ENCODE measurements at regions not wholly inside any gene's neighbourhood (a gene's known extent, or its start where the extent isn't known, plus 50 kb on each side); places are given as distances from the start of the nearest gene placed in this dataset.

DNA sequence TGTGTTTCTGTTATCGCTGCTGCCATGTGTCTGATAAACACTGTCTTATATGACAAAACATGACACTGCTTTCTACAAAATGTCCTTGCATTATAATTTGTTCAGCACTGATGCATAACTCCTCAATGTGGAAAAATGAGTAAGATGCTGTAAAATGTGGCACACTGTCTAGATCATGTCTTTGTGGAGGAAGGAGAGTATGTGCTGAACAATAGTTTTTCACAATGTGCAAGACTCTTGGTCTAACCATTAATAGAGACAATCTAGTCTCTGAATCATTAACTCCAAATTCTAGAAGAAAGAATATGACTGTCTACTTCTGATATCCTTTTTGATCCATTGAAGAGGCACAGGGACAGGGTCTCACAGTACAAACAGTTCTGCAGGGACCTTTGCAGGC is 127.9 kb upstream of the RARB start:
- intact Hi-C loops (cut with DNase I) = no loop called here

DNA sequence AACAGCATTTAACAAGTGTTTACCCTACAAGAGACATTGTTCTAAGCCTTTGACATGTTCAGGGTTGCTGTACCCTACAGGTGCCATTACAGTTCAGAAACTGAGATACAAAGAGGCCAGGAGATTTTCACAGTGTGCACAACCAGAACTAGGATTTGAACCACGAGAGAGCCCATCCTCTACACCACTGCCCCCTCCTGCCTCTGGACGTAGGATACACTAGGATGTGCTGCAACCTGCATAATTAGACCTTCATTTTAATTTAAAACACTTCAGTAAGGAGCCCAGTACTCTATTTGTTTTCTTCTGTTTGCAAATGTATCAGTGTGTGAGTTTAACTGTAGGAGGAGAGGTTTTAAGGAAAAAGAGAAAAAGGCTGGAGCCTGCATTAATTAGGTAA is 123.1 kb upstream of the RARB start:
- no peak for DNase-seq
- intact Hi-C loops (cut with DNase I) = no loop called here

More for the DNA sequence above, 127.9 kb upstream of the RARB start:
- DNase-seq = peak in 1 of 42 donors; percentile 6

DNA sequence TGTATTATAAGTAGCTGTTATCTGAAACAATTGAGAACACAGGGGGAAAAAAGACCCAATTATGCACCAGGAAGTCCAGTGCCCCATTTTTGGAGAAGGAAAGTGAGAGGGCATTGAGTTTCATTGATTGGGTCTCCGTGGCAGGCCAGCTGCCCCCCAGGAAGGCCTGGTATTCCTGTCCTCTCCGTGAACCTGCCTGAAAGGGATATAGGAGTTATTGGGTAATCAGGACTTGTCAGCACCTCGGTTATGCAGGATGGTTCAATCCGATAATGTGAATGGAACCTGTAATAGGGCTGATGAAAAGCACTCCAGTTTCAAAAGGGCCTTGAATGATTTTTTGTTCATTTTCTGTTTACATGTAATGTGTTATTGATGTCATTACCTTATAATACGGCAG is 122.0 kb upstream of the RARB start:
- intact Hi-C loops (cut with DNase I) = no loop called here

DNA sequence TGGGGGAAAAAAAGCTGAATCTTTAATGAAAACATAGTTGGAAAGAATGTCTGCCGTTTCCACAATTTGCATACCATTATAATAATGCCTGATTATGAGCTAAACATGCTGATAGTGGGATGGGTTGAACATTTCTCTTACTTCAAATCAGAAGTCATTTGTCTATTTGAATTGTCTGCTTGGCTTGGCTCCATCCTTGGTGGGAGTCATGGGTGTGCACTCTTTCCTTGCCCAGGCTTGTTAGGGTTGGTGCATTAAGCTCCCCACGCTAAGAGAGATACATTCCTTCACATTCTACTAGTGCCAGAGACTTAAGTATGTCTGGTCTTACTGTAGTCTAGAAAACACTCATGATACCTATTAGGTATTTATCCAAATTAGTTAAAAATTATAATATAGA is 121.4 kb upstream of the RARB start:
- DNase-seq = no peak
- intact Hi-C loops (cut with DNase I) = no loop called here

More for the DNA sequence above, 122.0 kb upstream of the RARB start:
- DNase-seq = no peak

DNA sequence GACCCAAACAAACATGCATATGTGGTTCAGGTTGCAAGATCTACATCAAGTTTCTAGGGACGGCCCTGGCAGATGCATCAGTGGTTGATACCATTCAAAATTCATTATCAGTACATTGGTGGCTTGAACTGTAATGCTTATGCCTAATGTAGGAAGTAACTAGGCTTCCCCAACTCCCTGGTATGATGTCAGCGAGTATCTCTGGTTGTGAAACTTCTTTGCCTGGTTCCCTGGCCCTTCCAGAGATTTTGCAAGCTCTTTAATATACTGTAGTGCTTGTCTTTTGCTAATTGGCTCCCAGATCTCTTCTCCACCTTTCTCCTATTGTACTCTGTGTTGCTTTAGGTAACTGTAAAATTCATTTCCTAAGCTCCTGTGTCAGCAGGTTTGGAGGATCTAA is 114.8 kb upstream of the RARB start:
- DNase-seq = no peak
- intact Hi-C loops (cut with DNase I) = no loop called here

DNA sequence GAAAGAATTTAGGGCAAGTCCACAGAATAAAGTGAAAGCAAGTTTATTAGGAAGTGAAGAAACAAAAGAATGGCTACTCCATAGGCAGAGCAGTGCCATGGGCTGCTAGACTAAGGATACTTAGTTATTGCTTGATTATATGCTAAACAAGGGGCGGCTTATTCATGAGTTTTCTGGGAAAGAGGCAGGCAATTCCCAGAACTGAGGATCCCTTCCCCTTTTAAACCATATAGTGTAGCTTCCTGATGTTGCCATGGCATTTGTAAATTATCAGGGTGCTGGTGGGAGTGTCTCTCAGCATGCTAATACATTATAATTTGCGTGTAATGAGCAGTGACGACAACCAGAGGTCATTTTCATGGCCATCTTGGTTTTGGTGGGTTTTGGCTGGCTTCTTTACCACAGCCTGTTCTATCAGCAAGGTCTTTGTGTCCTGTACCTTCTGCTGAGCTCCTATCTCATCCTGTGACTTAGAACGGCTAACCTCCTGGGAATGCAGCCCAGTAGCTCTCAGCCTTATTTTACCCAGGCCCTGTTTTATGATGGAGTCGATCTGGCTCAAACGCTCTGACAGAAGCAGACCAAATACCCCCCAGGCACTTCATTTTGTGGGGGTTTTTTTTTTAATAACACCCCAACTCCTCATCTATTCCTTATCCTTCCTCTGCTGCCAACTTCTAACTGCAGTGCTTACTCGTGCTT is 103.0 kb upstream of the RARB start:
- no peak for DNase-seq
- intact Hi-C loops (cut with DNase I) = no loop called here

DNA sequence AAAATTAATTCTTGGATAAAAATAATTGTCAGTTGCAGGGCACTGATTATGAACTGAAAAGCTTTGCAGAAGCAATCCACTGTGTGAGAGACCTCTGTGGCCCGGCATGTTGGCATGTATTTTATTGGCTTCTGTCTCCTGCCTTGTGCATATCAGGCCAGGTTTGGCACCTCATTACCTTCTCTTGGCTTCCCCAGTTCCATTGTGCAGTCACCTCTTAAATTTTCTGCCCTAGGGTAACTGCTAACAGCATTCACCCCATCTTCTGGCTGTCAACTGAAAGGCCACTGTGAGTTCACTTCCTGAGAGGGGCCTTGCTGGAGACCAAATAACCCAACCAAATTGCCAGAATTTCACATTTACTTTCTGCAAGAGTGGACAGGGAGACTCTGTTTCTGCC is 92.7 kb upstream of the RARB start:
- intact Hi-C loops (cut with DNase I) = no loop called here
- no peak for DNase-seq

DNA sequence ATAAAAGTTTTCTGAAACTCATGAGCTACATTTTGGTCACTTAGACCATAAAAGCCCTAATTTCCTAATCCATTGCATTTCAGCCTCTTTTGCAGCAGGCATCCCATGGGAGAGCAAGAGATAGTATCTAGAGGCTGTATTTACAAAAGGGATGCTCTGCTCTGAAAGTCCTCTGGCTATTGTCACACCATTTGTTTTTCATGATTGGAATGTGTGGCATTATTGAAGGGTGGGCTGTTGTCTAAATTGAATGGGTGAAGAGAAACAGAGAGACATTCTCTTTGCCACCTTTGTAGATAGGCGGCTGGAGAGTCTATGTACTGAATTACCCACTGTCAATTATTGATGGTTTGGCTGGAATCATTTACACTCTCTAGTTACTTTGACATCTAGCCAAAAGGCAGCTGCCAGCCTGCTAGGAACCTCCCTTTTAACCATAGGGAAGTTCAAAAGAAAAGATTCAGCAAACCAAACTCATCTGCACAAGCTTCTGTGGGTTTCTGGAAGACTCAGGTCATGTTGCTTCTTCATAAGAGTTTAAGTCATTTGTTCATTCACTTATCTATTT is 89.8 kb upstream of the RARB start:
- intact Hi-C loops (cut with DNase I) = no loop called here
- DNase-seq = no peak

DNA sequence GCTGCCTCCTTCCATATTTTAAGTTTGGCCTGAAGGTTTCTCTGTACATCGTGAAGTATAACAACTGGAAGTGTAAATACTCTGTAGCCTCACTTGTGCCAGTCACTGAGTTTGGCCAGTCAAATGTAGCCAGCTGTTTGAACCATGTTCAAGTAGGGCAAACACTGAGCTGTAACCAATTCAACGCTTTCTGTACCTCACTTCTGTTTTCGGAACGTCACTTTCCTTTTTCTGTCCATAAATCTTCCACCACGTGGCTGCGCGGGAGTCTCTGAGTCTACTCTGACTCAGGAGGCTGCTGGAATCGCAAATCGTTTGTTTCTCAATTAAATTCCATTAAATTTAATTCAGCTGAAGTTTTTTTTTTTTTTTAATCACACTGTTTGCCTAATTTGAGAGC is 88.8 kb upstream of the RARB start:
- intact Hi-C loops (cut with DNase I) = no loop called here
- DNase-seq = peak in 10 of 42 donors; percentile 3 to 39 (median 12)

DNA sequence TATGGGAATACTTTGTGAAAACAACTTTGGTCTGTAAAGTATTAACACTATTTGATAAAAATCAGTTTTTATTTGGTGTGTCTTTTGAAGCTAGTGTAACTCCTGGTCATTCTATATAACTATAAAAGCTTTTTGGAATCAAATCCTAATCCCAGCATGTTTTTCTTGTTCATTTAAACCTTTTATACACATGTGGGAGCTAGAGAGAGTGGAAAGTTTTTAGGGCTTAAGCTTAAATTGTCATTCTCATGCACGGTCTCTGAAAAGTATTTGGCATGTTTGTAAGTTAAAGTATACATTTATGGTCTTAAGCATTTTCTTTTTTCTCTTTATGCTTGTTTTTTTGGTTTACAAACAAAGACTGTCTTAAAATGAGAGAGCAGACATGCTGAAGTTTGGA is 83.4 kb upstream of the RARB start:
- intact Hi-C loops (cut with DNase I) = no loop called here
- no peak for DNase-seq

DNA sequence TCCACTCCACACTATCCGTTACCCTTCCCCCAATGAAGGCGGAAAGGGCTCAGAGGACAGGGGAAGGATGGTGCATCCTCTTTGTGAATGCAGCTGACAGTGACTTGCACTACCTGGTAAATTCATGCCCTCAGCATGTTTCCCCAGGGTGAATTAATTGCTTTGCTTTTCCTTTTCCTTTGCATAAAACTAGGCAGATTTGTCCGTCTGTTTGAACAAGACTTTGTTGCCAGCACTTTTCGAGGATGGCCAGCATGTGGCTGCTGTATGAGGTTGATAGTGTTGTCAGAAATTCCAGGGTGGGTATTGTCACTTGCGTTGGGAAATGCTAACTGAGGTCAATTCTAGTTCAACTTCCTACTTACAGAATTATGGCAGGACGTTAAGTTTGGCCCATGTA is 79.0 kb upstream of the RARB start:
- intact Hi-C loops (cut with DNase I) = no loop called here
- no peak for DNase-seq

DNA sequence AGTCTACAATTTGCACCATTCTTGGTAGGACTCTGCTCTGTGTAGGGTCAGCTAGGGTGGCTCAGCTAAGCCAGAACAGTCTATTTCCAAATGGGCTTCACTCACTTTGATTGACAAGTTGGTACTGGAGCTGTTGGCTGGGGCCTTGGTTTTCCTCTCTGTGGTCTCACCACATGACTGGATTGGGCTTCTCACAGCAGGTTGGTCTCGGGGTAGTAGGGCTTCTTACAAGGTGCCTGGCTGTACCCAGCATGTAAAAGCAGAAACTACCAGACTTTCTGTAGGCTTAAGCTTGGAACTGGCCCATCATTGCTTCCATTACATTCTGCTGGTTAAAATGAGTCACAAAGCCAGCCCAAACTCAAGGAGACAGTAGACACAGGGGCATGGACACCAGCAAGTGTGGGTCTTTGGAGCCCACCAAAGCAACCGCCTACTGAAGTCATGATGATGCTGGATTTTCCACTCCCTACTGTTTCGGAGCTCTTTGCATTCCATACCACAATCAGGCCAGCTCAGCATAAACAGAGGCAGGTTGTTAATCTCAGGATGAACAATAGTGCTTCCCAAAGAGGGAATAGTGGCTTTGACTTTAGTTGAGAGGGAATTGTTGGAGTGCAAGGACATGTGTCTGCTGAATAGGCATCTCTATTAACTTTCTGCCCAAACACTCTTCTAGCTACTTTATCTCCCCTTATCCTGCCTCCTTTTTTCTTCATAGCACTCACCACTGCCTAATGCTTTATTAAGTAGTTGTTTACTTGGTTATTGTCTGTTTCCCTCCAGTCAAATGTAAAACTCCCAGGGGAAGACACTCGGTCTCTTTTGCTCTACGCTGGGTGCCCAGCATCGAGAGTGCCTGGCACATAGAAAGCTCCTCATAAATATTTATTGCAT is 78.0 kb upstream of the RARB start:
- no peak for DNase-seq
- intact Hi-C loops (cut with DNase I) = no loop called here

DNA sequence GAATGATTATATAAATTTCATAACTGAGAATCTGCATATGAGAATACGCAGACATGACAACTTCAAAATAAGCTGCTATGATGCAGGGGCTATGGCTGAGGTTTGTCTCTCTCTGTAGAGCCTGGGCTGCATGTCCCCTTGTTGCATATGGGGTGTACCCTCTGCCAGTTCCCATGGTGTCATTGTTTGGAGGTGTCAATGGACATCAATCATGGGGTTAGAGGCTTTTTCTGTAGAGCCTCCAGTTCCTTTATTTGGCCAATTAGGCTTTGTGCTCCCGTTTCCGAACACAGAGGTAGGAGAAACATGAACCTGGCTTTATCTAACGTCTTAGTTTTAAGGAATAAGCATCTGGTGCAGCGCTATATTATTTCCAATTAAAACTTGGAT is 77.3 kb upstream of the RARB start:
- intact Hi-C loops (cut with DNase I) = no loop called here
- DNase-seq = no peak

DNA sequence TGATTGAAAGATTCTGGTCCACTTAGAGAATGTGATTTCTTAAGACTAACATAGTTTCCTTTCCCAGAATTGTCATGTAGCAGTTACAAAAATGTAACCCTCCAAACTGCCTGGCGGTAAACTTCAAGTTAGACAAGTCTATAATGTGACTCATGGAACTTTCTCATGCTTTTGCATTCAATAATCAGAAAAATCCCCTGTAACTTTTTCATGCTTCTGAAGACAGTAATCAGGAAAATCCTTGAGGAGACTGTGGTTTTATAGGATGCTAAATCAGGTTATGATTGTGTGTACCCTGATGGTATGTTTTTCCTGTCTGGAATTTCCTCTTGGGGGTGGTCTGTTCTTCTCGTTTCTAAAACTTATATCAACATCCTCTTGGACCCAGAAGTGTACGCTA is 74.0 kb upstream of the RARB start:
- no peak for DNase-seq
- intact Hi-C loops (cut with DNase I) = no loop called here

DNA sequence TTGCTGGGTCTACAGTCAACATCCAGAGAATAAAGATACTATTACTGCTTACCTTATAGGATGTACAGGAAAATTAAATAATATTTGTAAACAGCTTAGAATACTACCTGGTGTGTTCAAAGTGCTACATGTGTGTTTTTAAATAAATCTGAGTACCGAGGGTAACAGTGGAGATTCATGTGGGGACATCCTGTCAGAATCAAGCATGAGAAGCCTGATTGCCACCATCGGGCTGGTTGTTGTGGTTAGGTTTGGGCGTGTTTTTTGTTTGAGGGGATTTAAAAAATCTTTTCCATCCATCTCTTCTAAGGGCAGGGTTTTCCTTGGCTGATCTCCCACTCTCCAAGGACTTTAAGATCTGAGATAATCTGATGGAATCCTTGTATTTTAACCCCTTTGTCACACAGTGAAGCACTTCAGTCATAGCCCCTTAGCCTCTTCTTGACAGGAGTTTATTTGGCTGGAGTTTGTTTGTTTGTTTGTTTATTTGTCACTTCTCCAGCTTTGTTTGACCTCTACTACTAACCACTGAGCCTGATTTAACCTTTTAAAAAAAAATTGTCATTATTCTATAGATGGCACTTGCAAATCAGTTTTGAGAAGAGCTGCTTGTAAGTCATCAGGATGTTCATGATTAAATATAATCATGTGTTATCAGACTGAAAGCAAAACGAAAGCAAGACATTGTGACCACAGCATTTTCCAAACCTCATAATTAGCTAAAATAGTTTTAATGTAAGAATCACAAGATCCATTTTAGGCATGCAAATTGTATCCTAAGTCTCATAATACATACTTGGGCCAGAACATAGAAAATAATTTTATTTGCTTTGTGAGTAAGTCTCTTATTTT is 72.8 kb upstream of the RARB start:
- DNase-seq = no peak
- intact Hi-C loops (cut with DNase I) = no loop called here

DNA sequence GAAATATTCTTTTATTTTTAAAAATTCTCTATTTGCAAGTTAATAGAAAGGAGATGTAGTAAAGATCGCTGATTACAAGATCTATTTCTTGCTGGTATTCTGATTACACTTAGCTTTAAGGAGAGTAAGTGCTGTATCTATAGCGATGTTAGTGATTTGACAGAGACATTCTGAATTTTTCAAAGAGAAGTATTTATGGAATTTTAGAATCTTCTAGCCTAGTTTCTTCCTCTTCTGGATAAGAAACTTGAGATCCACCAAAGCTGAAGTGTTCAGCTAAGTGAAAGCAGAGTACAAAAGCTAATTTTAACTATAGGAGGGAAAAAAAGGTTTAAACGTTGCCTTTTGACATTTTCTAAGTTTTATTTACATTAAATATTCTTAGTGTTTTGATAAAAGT is 72.1 kb upstream of the RARB start:
- intact Hi-C loops (cut with DNase I) = no loop called here
- DNase-seq = no peak

DNA sequence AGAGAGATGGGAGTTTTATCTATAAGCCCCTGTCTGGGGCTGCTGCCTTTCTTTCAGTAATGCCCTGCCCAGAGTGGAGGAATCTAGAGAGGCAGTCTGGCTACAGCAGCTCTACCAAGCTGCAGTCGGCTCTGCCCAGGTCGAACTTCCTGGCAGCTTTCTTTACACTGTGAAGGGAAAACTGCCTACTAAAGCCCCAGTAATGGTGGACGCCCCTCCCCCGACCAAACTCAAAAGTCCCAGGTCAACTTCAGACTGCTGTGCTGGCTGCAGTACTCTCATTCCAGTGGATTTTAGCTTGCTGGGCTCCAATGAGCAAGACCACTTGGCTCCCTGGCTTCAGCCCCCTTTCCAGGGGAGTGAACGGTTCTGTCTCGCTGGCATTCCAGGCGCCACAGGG is 65.9 kb upstream of the RARB start:
- intact Hi-C loops (cut with DNase I) = no loop called here
- DNase-seq = no peak

DNA sequence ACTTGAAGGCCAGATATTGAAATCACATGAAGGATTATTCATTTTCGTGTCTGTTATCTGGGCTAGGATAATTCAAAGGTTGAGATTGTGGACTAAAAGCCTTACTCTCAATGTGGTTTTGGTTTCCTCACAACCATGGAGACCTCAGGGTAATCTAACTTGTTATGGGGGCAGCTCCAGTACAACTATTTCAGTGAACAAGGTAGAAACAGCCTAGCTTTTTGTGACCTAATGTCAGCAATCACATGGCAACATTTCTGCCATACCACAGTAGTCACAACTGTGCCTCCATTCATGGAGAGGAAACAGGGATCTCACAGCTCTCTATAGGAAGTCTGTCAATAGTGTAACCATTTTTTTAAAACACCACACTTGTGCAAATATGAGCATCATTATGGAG is 62.4 kb upstream of the RARB start:
- DNase-seq = no peak
- intact Hi-C loops (cut with DNase I) = no loop called here

DNA sequence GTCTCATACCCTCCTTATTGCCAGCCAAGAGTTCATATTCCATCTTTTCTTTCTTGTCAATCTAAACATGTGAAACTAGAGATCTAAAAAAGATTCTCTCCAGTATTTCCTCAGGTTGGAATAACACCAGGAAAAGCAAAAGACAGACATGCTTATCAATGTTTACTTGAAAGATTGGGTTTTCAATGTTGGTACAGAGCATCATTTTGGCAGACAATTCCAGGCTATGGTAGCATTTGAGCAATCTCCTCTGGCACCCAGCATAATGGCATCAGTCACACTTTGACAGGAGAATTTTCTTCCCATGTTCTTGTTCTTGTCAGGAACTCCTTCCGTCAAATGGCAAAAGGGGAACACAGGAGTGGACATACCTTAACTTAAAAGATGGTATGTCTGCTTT is 61.0 kb upstream of the RARB start:
- DNase-seq = no peak
- intact Hi-C loops (cut with DNase I) = no loop called here

DNA sequence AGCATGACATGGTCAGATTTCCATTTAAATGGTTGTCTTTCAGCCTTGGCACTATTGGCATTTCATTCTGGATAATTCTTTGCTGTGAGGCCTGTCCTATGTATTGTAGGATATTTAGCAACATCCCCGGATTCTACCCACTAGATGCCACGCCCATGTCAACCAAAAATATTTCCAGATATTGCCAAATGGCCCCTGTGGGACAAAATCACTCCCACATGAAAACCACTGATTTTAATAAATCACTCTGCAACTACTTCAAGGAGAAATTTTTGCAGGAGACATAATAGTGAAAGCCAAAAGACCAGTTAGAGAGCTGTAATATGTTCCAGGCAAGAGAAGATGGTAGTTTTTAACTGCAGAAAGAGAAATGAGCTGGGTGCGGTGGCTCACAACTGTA is 55.9 kb upstream of the RARB start:
- intact Hi-C loops (cut with DNase I) = no loop called here
- DNase-seq = no peak

Data from head of caudate nucleus (tissue), 42 donors.